ENCODE measurements at regions not wholly inside any gene's neighbourhood (a gene's known extent, or its start where the extent isn't known, plus 50 kb on each side); places are given as distances from the start of the nearest gene placed in this dataset.

DNA sequence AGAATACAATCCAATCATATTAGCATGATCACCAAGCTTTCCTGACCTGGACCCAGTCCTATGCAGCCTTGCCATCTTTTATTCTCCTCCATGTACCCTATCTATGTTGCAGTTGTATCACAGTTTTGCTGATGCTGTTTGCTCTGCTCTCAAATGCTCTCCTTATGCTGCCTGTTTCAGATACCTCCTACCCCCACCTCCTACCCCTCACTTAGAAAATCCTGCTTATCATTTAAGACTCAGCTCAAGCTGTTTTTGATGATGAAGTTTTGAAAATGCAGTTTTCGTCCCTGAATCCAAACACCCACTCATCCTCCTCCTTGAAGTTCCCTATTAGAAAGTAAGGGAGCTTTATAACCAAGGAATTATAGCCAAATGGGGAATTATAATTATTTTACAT is 457.4 kb upstream of the ATP2B1 start:
- ChIA-PET RAD21 (ENCODE audit: unreplicated experiment) (interaction anchor here (1.1 kb wide), 1 partner anchor 622 kb away, joined by 3 read pairs; no protein-coding TSS in a partner anchor), CTCF (interaction anchor here (0.7 kb wide), 1 partner anchor 10 kb away, joined by 3 read pairs; no protein-coding TSS in a partner anchor), POLR2A (no interaction called here), SMC1A (ENCODE audit: uncharacterized antibody, unreplicated experiment) (interaction anchor here (1.0 to 3.3 kb wide), 3 partner anchors 24 to 622 kb away, joined by 3 to 24 read pairs (median 3); no protein-coding TSS in a partner anchor)
- no peaks in the 10 kb centered on the region for H3K27me3 ChIP-seq (replicated peaks in 1 of 2; ENCODE audit: control insufficient read depth in 2 of 2, insufficient read depth in 2 of 2, low read length in 1 of 2)
- H3K4me3 ChIP-seq: no peak overlapping the region
- in situ Hi-C loops (cut with MboI): no loop called here
- no peak overlapping the region for H3K27ac ChIP-seq (ENCODE audit: control insufficient read depth, insufficient read depth)
- no peak for DNase-seq (ENCODE audit: low read depth, low spot score)
- H4K20me1 ChIP-seq (ENCODE audit: control insufficient read depth, insufficient read depth): no peaks in the 10 kb centered on the region
- no peak overlapping the region for H3K9ac ChIP-seq (ENCODE audit: control insufficient read depth, insufficient read depth, low read length)
- H3K4me1 ChIP-seq (ENCODE audit: control insufficient read depth, insufficient read depth, low read length): no peaks in the 10 kb centered on the region
- H3K79me2 ChIP-seq (ENCODE audit: control insufficient read depth, insufficient read depth, low read length): no peaks in the 10 kb centered on the region
- H3K4me2 ChIP-seq (ENCODE audit: control insufficient read depth, insufficient read depth): no peak overlapping the region
- no peak overlapping the region for H2AFZ ChIP-seq (ENCODE audit: control insufficient read depth, low read depth, low read length)
- intact Hi-C loops (cut with micrococcal nuclease; ENCODE audit: unreplicated experiment): no loop called here
- no peak for ATAC-seq
- no peaks in the 10 kb centered on the region for H3K36me3 ChIP-seq (ENCODE audit: control insufficient read depth in 2 of 2, insufficient read depth in 2 of 2, low read length in 1 of 2)
- WGBS (ENCODE audit: insufficient coverage, insufficient replicate concordance, low lambda C conversion rate, missing lambda C conversion rate): 0% methylated on average over 1 of the region's 1 CpG
- no peak for FAIRE-seq
- no peaks in the 10 kb centered on the region for H3K9me3 ChIP-seq (replicated peaks; ENCODE audit: control insufficient read depth, insufficient read depth, low read length)
- BruUV-seq (replicated peaks): no TSS peak
- TF ChIP-seq CEBPB (IDR thresholded peaks at IDR 0.05; ENCODE audit: borderline replicate concordance in 1 of 2, low read depth in 2 of 2, low read length in 2 of 2): no peak
- no peak for TF ChIP-seq RAD21 (IDR thresholded peaks at IDR 0.05; ENCODE audit: insufficient read depth, low read depth, low read length)
- TF ChIP-seq KAT2A (conservative IDR thresholded peaks at IDR 0.05; ENCODE audit: control insufficient read depth, low read depth, low read length): no peak
- TF ChIP-seq, protein P1, sequence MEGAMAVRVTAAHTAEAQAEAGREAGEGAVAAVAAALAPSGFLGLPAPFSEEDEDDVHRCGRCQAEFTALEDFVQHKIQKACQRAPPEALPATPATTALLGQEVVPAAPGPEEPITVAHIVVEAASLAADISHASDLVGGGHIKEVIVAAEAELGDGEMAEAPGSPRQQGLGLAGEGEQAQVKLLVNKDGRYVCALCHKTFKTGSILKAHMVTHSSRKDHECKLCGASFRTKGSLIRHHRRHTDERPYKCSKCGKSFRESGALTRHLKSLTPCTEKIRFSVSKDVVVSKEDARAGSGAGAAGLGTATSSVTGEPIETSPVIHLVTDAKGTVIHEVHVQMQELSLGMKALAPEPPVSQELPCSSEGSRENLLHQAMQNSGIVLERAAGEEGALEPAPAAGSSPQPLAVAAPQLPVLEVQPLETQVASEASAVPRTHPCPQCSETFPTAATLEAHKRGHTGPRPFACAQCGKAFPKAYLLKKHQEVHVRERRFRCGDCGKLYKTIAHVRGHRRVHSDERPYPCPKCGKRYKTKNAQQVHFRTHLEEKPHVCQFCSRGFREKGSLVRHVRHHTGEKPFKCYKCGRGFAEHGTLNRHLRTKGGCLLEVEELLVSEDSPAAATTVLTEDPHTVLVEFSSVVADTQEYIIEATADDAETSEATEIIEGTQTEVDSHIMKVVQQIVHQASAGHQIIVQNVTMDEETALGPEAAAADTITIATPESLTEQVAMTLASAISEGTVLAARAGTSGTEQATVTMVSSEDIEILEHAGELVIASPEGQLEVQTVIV (IDR thresholded peaks at IDR 0.05; ENCODE audit: borderline replicate concordance, partially characterized antibody): no peak
- TF ChIP-seq, protein P2, sequence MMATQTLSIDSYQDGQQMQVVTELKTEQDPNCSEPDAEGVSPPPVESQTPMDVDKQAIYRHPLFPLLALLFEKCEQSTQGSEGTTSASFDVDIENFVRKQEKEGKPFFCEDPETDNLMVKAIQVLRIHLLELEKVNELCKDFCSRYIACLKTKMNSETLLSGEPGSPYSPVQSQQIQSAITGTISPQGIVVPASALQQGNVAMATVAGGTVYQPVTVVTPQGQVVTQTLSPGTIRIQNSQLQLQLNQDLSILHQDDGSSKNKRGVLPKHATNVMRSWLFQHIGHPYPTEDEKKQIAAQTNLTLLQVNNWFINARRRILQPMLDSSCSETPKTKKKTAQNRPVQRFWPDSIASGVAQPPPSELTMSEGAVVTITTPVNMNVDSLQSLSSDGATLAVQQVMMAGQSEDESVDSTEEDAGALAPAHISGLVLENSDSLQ (IDR thresholded peaks at IDR 0.05): no peak
- TF ChIP-seq, protein P3, sequence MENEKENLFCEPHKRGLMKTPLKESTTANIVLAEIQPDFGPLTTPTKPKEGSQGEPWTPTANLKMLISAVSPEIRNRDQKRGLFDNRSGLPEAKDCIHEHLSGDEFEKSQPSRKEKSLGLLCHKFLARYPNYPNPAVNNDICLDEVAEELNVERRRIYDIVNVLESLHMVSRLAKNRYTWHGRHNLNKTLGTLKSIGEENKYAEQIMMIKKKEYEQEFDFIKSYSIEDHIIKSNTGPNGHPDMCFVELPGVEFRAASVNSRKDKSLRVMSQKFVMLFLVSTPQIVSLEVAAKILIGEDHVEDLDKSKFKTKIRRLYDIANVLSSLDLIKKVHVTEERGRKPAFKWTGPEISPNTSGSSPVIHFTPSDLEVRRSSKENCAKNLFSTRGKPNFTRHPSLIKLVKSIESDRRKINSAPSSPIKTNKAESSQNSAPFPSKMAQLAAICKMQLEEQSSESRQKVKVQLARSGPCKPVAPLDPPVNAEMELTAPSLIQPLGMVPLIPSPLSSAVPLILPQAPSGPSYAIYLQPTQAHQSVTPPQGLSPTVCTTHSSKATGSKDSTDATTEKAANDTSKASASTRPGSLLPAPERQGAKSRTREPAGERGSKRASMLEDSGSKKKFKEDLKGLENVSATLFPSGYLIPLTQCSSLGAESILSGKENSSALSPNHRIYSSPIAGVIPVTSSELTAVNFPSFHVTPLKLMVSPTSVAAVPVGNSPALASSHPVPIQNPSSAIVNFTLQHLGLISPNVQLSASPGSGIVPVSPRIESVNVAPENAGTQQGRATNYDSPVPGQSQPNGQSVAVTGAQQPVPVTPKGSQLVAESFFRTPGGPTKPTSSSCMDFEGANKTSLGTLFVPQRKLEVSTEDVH (IDR thresholded peaks at IDR 0.05; ENCODE audit: low read depth, partially characterized antibody): no peak
- TF ChIP-seq, protein P4, sequence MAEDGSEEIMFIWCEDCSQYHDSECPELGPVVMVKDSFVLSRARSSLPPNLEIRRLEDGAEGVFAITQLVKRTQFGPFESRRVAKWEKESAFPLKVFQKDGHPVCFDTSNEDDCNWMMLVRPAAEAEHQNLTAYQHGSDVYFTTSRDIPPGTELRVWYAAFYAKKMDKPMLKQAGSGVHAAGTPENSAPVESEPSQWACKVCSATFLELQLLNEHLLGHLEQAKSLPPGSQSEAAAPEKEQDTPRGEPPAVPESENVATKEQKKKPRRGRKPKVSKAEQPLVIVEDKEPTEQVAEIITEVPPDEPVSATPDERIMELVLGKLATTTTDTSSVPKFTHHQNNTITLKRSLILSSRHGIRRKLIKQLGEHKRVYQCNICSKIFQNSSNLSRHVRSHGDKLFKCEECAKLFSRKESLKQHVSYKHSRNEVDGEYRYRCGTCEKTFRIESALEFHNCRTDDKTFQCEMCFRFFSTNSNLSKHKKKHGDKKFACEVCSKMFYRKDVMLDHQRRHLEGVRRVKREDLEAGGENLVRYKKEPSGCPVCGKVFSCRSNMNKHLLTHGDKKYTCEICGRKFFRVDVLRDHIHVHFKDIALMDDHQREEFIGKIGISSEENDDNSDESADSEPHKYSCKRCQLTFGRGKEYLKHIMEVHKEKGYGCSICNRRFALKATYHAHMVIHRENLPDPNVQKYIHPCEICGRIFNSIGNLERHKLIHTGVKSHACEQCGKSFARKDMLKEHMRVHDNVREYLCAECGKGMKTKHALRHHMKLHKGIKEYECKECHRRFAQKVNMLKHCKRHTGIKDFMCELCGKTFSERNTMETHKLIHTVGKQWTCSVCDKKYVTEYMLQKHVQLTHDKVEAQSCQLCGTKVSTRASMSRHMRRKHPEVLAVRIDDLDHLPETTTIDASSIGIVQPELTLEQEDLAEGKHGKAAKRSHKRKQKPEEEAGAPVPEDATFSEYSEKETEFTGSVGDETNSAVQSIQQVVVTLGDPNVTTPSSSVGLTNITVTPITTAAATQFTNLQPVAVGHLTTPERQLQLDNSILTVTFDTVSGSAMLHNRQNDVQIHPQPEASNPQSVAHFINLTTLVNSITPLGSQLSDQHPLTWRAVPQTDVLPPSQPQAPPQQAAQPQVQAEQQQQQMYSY (CRISPR knock-in tag; IDR thresholded peaks at IDR 0.05): no peak
- TF ChIP-seq NR2C2 (IDR thresholded peaks at IDR 0.05; ENCODE audit: borderline replicate concordance, control insufficient read depth, insufficient read length, low read depth): no peak
- TF ChIP-seq, protein P5, sequence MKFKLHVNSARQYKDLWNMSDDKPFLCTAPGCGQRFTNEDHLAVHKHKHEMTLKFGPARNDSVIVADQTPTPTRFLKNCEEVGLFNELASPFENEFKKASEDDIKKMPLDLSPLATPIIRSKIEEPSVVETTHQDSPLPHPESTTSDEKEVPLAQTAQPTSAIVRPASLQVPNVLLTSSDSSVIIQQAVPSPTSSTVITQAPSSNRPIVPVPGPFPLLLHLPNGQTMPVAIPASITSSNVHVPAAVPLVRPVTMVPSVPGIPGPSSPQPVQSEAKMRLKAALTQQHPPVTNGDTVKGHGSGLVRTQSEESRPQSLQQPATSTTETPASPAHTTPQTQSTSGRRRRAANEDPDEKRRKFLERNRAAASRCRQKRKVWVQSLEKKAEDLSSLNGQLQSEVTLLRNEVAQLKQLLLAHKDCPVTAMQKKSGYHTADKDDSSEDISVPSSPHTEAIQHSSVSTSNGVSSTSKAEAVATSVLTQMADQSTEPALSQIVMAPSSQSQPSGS (IDR thresholded peaks at IDR 0.05; ENCODE audit: low read length): no peak
- TF ChIP-seq ATF7 (IDR thresholded peaks at IDR 0.05; ENCODE audit: low read depth): no peak

Measured in GM12878 (cell line).